Liver (tissue), 8 donors: ENCODE measurements at regions not wholly inside any gene's neighbourhood (a gene's known extent, or its start where the extent isn't known, plus 50 kb on each side); places are given as distances from the start of the nearest gene placed in this dataset.
A peak's percentile ranks its signal among the peaks of the same experiment; 100 is the strongest.

Experiments used
- DNase-seq: peaks from one replicate; pipeline ENCODE4 v3.0.0-alpha.2; 2017; ENCODE audit warnings: low spot score
- H3K27ac ChIP-seq, 2 donors: one replicate each; pipeline ENCODE4 v1.7.0; 2013; ENCODE audit warnings: inconsistent platforms in 2 of 2, low read length in 2 of 2, control low read depth in 1 of 2, low read depth in 1 of 2, mild to moderate bottlenecking in 1 of 2
- H3K27me3 ChIP-seq, 4 donors: one replicate each; pipeline versions ENCODE4 v1.6.1 to v1.7.0; 2013; ENCODE audit warnings: low read length in 3 of 4, inconsistent platforms in 1 of 4, mild to moderate bottlenecking in 1 of 4, moderate library complexity in 1 of 4; ENCODE audit not compliant: control insufficient read depth in 4 of 4, insufficient read depth in 4 of 4
- H3K36me3 ChIP-seq, 4 donors: one replicate each; pipeline versions ENCODE4 v1.6.1 to v1.7.0; 2013; ENCODE audit warnings: low read length in 3 of 4, mild to moderate bottlenecking in 3 of 4, low read depth in 1 of 4, moderate library complexity in 1 of 4; ENCODE audit not compliant: control insufficient read depth in 4 of 4, insufficient read depth in 3 of 4
- H3K4me1 ChIP-seq, 4 donors: one replicate each; pipeline versions ENCODE4 v1.6.1 to v1.7.0; 2013; ENCODE audit warnings: low read length in 3 of 4, mild to moderate bottlenecking in 3 of 4, moderate library complexity in 1 of 4; ENCODE audit not compliant: control insufficient read depth in 4 of 4, insufficient read depth in 4 of 4
- H3K4me3 ChIP-seq, 3 donors: one replicate each; pipeline versions ENCODE4 v1.6.1 to v1.7.0; 2013; ENCODE audit warnings: low read length in 3 of 3, control low read depth in 1 of 3, low read depth in 1 of 3, mild to moderate bottlenecking in 1 of 3
- H3K9ac ChIP-seq, 2 donors: one replicate each; pipeline ENCODE4 v1.7.0; 2013; ENCODE audit warnings: low read length in 2 of 2, mild to moderate bottlenecking in 2 of 2, moderate library complexity in 2 of 2, control low read depth in 1 of 2, low read depth in 1 of 2
- H3K9me3 ChIP-seq, 4 donors: one replicate each; pipeline versions ENCODE4 v1.6.1 to v1.7.0; 2013; ENCODE audit warnings: low read length in 3 of 4; ENCODE audit not compliant: control insufficient read depth in 4 of 4
- CTCF ChIP-seq: fragments of 150-350 bp; IDR thresholded peaks from 2 replicates; pipeline ENCODE4 v1.5.1; 2017; ENCODE audit warnings: improper control_type of control experiment, low read depth, low read length; ENCODE audit not compliant: missing input control
- NR2F2 ChIP-seq: IDR thresholded peaks from 2 replicates; pipeline ENCODE4 v1.6.1; 2016; ENCODE audit warnings: antibody characterized with exemption
- TAF1 ChIP-seq: conservative IDR thresholded peaks from 2 replicates; pipeline ENCODE4 v1.6.1; 2016; ENCODE audit warnings: antibody characterized with exemption, mild to moderate bottlenecking
- ZBTB33 ChIP-seq: IDR thresholded peaks from 2 replicates; pipeline ENCODE4 v1.6.1; 2016; ENCODE audit warnings: antibody characterized with exemption
- WGBS: extraction: QIAGEN DNeasy Blood & Tissue Kit; methylation state at CpG from one replicate; pipeline ENCODE4 v1.1.7; 2013; 5-methylcytosine and 5-hydroxymethylcytosine counted together
- donor health status: healthy.
- donor health status: healthy.
- donor health status: healthy.
- donor health status: healthy.
- donor health status: healthy.

- 96% methylated on average over 16 of the region's 16 CpGs for WGBS
- TF ChIP-seq ZBTB33 (no peak), NR2F2 (no peak), CTCF (no peak), TAF1 (no peak)
- Histone ChIP-seq H3K9me3 (no peaks in the 10 kb centered on the region), H3K27ac (no peak overlapping the region), H3K9ac (no peak overlapping the region), H3K4me1 (peaks cover 0 to 2% (median 0%) of the 10 kb centered on the region in 4 donors), H3K4me3 (no peak overlapping the region), H3K27me3 (no peaks in the 10 kb centered on the region), H3K36me3 (peaks cover 0 to 3% (median 1%) of the 10 kb centered on the region in 4 donors)
- DNase-seq: peak; percentile 22
Observed at GRCh38 chr17:83029571-83029970, 49.8 kb upstream of the METRNL start.
